Heart right ventricle (tissue), 16 donors: ENCODE measurements at regions not wholly inside any gene's neighbourhood (a gene's known extent, or its start where the extent isn't known, plus 50 kb on each side); places are given as distances from the start of the nearest gene placed in this dataset.

Experiments used
- ATAC-seq, 8 donors: fragments of 200-7000 bp; cut with Tn5 transposase; one replicate each; pipeline ENCODE4 v1.9.1; 2020; ENCODE audit warnings: mild to moderate bottlenecking in 8 of 8, moderate library complexity in 8 of 8, moderate number of reproducible peaks in 1 of 8
- DNase-seq, 2 donors: peaks; one replicate each; pipeline ENCODE4 v3.0.0-alpha.2; 2020
- H3K27ac ChIP-seq, 10 donors: fragments of 200-600 bp; sonication (generic) in 2 of 10; one replicate each; pipeline versions ENCODE4 v1.5.0 to v1.8.0; 2020 to 2022; ENCODE audit warnings: mild to moderate bottlenecking in 3 of 10
- H3K27me3 ChIP-seq, 7 donors: fragments of 200-600 bp; one replicate each; pipeline ENCODE4 v1.8.0; 2021 to 2022; ENCODE audit warnings: mild to moderate bottlenecking in 2 of 7
- H3K36me3 ChIP-seq, 9 donors: fragments of 200-600 bp; sonication (generic) in 1 of 9; one replicate each; pipeline versions ENCODE4 v1.5.0 to v1.8.0; 2020 to 2022; ENCODE audit warnings: mild to moderate bottlenecking in 2 of 9
- H3K4me1 ChIP-seq, 9 donors: fragments of 200-600 bp; sonication (generic) in 1 of 9; one replicate each; pipeline versions ENCODE4 v1.5.0 to v1.8.0; 2020 to 2022; ENCODE audit warnings: mild to moderate bottlenecking in 4 of 9
- H3K4me3 ChIP-seq, 10 donors: fragments of 200-600 bp; sonication (generic) in 2 of 10; one replicate each; pipeline versions ENCODE4 v1.5.0 to v1.8.0; 2020 to 2022; ENCODE audit warnings: mild to moderate bottlenecking in 7 of 10, moderate library complexity in 2 of 10
- H3K9me3 ChIP-seq, 11 donors: fragments of 200-600 bp in 10 of 11; sonication (generic) in 2 of 11; one replicate each; pipeline versions ENCODE4 v1.5.0 to v1.8.0; 2013 to 2022; ENCODE audit warnings: mild to moderate bottlenecking in 2 of 11, control low read depth in 1 of 11, moderate library complexity in 1 of 11
- CTCF ChIP-seq, 9 donors: fragments of 200-600 bp; sonication (generic) in 2 of 9; IDR thresholded peaks; one replicate each; pipeline versions ENCODE4 v1.5.0 to v1.8.0; 2021 to 2022; ENCODE audit warnings: antibody characterized with exemption in 9 of 9, mild to moderate bottlenecking in 5 of 9, moderate library complexity in 1 of 9
- WGBS, 2 donors: extraction: QIAGEN DNeasy Blood & Tissue Kit; methylation state at CpG; one replicate each; pipeline ENCODE4 v1.1.7; 2013; ENCODE audit warnings: inconsistent platforms in 1 of 2; 5-methylcytosine and 5-hydroxymethylcytosine counted together
- intact Hi-C, 10 donors: fragments of 100-400 bp; cut with DNase I; formaldehyde crosslinking; loops; one replicate each; pipeline versions ENCODE4 v1.11.1 to v1.14.2; 2022
- donor health status: Arrhythmogenic right ventricular cardiomyopathy.
- donor health status: ischemic (EF 13 %, LVEDD 7.1; RV severe dilation, severe dysfunction).
- donor health status: healthy with polysubstance abuse.
- donor health status: DM: no; HTN: yes; CAD: no.
- donor health status: DM: no; HTN: no; CAD: no.
- donor health status: ischemic (EF 25% LVEDD 6.9; RV normal size, moderate dysfunction).
- donor health status: ischemic (EF 25% LVEDD 5.7; RV mildly dilated, moderate dysfunction).
- donor health status: healthy.
- donor health status: DM: yes; HTN: yes; CAD: no.
- donor health status: Ischemic cardiomyopathy.
- donor health status: ischemic (EF 35%, LVEDD 5.7; RV mildly dilated, moderate dysfunction).
- donor health status: nonischemic (EF 11% LVEDD 7.7; RV severe dilation, severe dysfunction).
- donor health status: DM: yes; HTN: yes; CAD: no.
- donor health status: PGD.
- donor health status: ischemic (EF 29% LVEDD 5.4; RV normal size, mild dysfunction).
- donor health status: nonischemic (EF 23%, LVEDD 6.1; RV moderate dilation, normal function).

DNA sequence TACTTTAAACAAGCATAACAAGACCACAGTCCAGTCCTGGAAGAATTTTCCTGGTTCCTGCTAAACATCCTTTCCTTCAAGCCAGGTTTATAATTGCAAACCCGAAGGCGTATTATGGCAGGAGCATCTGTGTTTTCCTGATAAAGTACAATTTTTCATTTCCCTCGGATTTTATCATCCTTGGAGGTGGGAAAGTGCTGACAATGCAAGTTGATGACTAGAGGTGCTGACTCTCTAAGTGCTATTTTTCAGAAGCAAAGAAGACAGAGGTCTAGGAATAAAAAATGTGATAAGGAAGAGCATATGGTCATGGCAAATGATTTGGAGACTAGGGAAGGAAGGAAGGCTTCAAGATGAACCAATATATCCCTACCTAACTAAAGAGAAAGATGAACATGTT is 703.2 kb upstream of the LRRN3 start:
- H3K9me3 ChIP-seq, result no peaks in the 10 kb centered on the region
- no peak for TF ChIP-seq CTCF (IDR thresholded peaks at IDR 0.05)
- no peaks in the 10 kb centered on the region for H3K27me3 ChIP-seq
- no peak overlapping the region for H3K27ac ChIP-seq
- no peaks in the 10 kb centered on the region for H3K36me3 ChIP-seq
- peaks cover 0 to 5% (median 0%) of the 10 kb centered on the region in 9 donors for H3K4me1 ChIP-seq
- ATAC-seq (no peak), DNase-seq (no peak)
- H3K4me3 ChIP-seq, result no peak overlapping the region
- intact Hi-C loops, result no loop called here
- 56 to 60% methylated on average over 3 of the region's 3 CpGs for WGBS, 2 donors

DNA sequence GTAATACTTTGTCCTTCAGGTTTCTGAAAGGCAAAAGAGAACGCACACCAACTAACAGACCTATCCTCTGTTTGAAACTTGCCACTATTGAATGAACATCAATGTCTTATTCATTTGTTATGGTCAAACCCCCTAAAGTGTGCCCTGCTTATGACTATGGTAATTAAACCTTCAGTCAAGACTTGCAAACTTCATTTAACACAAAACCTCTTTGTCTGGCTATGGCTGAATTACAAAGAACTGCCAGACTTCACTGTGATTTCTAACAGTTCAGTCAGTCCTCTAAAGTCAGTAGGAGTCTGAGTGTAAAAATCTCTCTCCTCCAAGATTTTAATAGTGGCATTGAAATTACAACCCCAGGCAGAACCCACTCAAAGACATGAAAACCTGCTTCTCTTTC is 702.5 kb upstream of the LRRN3 start:
- Histone ChIP-seq H3K4me3 (no peak overlapping the region), H3K4me1 (no peaks in the 10 kb centered on the region), H3K27ac (no peak overlapping the region), H3K27me3 (no peaks in the 10 kb centered on the region), H3K9me3 (no peaks in the 10 kb centered on the region), H3K36me3 (no peaks in the 10 kb centered on the region)
- TF ChIP-seq CTCF (IDR thresholded peaks at IDR 0.05), result no peak
- DNase-seq, result no peak
- no peak for ATAC-seq
- intact Hi-C loops, result no loop called here
- 90 to 100% methylated on average over 1 of the region's 1 CpG for WGBS, 2 donors

DNA sequence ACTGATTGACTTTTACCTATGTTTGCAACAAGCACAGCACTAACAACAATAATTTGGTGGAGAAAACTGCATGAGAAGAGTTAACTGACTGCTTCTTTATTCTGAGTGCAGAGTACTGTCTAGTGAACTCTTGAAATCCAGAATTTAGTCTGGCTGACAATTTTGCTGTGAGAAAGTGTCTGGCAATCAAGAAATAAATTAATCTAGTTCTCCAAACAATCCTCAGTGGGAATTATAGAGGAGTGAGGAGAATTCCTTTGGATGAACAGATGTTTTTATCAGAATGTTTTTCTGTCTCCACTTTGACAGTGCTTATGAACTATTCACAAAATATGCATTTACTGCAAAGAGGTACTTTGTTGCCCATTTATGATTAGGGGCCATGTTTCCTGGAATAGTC is 694.9 kb upstream of the LRRN3 start:
- no peaks in the 10 kb centered on the region for H3K36me3 ChIP-seq
- no peaks in the 10 kb centered on the region for H3K9me3 ChIP-seq
- no peak overlapping the region for H3K4me3 ChIP-seq
- intact Hi-C loops, result no loop called here
- no peak for TF ChIP-seq CTCF (IDR thresholded peaks at IDR 0.05)
- DNase-seq (no peak), ATAC-seq (no peak)
- H3K27me3 ChIP-seq, result no peaks in the 10 kb centered on the region
- no peak overlapping the region for H3K27ac ChIP-seq
- no peaks in the 10 kb centered on the region for H3K4me1 ChIP-seq

DNA sequence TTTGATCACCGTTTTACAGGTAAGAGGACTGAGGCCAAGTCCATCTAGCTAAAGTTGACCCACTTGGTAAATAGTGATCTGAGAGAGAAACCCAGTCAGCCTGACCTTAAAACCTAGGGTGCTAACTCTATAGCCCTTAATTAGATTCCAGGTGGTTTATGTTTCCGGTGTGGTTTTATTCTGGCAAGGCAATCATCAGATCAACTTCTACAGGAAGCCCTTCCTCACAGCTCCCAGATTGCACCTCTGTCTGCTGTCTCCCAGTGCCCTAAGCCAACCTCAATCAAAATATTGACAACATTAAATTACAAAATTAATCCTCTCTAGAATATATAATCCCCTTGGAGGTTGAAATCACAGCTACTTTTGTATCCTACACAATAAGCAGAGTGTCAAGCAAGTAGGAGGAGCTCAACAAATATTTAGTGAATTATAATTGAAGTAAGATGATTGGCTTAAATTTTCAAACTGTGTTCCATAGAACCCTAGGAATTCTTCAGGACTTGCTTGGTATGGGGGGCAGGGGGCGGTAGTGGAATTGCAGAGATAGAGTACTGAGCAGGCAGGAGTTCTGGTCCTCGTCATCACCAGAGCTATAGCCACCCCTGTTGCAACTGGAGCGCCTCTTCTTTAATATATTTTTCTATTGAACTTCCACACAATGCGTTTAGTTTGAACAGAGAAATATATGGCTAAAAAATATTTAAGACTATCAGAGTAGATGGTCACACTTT is 692.8 kb upstream of the LRRN3 start:
- no peak overlapping the region for H3K4me3 ChIP-seq
- WGBS, 2 donors, result 88 to 94% methylated on average over 6 of the region's 6 CpGs
- no peak for TF ChIP-seq CTCF (IDR thresholded peaks at IDR 0.05)
- H3K27me3 ChIP-seq, result no peaks in the 10 kb centered on the region
- no peak for ATAC-seq
- no peaks in the 10 kb centered on the region for H3K4me1 ChIP-seq
- H3K27ac ChIP-seq, result no peak overlapping the region
- DNase-seq, result no peak
- intact Hi-C loops, result no loop called here
- H3K9me3 ChIP-seq, result no peaks in the 10 kb centered on the region
- H3K36me3 ChIP-seq, result no peaks in the 10 kb centered on the region
